GM23338 (cell line): ENCODE measurements at regions not wholly inside any gene's neighbourhood (a gene's known extent, or its start where the extent isn't known, plus 50 kb on each side); places are given as distances from the start of the nearest gene placed in this dataset.

Experiments used
- ATAC-seq: fragments of 200-7000 bp; cut with Tn5 transposase; 3 replicates; pipeline ENCODE4 v1.9.1; 2020
- DNase-seq: peaks from one replicate; pipeline ENCODE4 v3.0.0-alpha.2; 2015; ENCODE audit warnings: low spot score
- H2AFZ ChIP-seq: fragments of 200-600 bp; sonication (generic); 2 replicates; pipeline ENCODE4 v1.8.0; 2016; ENCODE audit warnings: antibody characterized with exemption, mild to moderate bottlenecking, moderate library complexity
- H3F3A ChIP-seq: fragments of 200-600 bp; sonication (generic); replicated peaks from 2 replicates; pipeline ENCODE4 v1.8.0; 2017; ENCODE audit warnings: antibody characterized with exemption, mixed run types, low read depth
- H3K27ac ChIP-seq: fragments of 200-600 bp; sonication (generic); 2 replicates; pipeline ENCODE4 v1.6.1; 2016; ENCODE audit warnings: low read depth
- H3K27me3 ChIP-seq: fragments of 200-600 bp; sonication (generic); 2 replicates; pipeline ENCODE4 v1.8.0; 2016; ENCODE audit warnings: mild to moderate bottlenecking, mixed run types, moderate library complexity; ENCODE audit not compliant: insufficient read depth
- H3K36me3 ChIP-seq: fragments of 200-600 bp; sonication (generic); 2 replicates; pipeline ENCODE4 v1.8.0; 2016; ENCODE audit warnings: mild to moderate bottlenecking; ENCODE audit not compliant: insufficient read depth
- H3K4me1 ChIP-seq: fragments of 200-600 bp; sonication (generic); 2 replicates; pipeline ENCODE4 v1.8.0; 2016; ENCODE audit warnings: mild to moderate bottlenecking, moderate library complexity; ENCODE audit not compliant: insufficient read depth
- H3K4me2 ChIP-seq: fragments of 200-600 bp; sonication (generic); 2 replicates; pipeline ENCODE4 v1.7.1; 2017; ENCODE audit warnings: mixed run types
- H3K4me3 ChIP-seq: fragments of 200-600 bp; sonication (generic); 2 replicates; pipeline ENCODE4 v1.6.1; 2016; ENCODE audit warnings: mixed run types
- H3K79me2 ChIP-seq: fragments of 200-600 bp; sonication (generic); replicated peaks from 2 replicates; pipeline ENCODE4 v1.8.0; 2017; ENCODE audit warnings: mild to moderate bottlenecking; ENCODE audit not compliant: insufficient read depth
- H3K9me2 ChIP-seq: fragments of 200-600 bp; sonication (generic); 2 replicates; pipeline ENCODE4 v1.8.0; 2017; ENCODE audit not compliant: insufficient read depth
- H4K20me1 ChIP-seq: fragments of 200-600 bp; sonication (generic); replicated peaks from 2 replicates; pipeline ENCODE4 v1.8.0; 2017; ENCODE audit warnings: mild to moderate bottlenecking; ENCODE audit not compliant: insufficient read depth
- H3K27ac Mint-ChIP-seq: 2 replicates; pipeline ENCODE4 v1.8.0; 2020; ENCODE audit warnings: inconsistent platforms, mild to moderate bottlenecking, moderate library complexity, mixed read lengths
- H3K27me3 Mint-ChIP-seq: 3 replicates; pipeline ENCODE4 v1.8.0; 2022; ENCODE audit warnings: low read depth, mild to moderate bottlenecking, moderate library complexity, mixed read lengths, inconsistent platforms; ENCODE audit not compliant: insufficient read depth, poor library complexity
- H3K36me3 Mint-ChIP-seq: 3 replicates; pipeline ENCODE4 v1.8.0; 2021; ENCODE audit warnings: low read depth, mild to moderate bottlenecking, inconsistent platforms, moderate library complexity, mixed read lengths
- H3K4me1 Mint-ChIP-seq: 3 replicates; pipeline ENCODE4 v1.8.0; 2020; ENCODE audit warnings: mild to moderate bottlenecking, inconsistent platforms, mixed read lengths
- H3K4me3 Mint-ChIP-seq: 3 replicates; pipeline ENCODE4 v1.8.0; 2021; ENCODE audit warnings: moderate library complexity, mild to moderate bottlenecking, inconsistent platforms, mixed read lengths
- H3K9me3 Mint-ChIP-seq: 3 replicates; pipeline ENCODE4 v1.8.0; 2020; ENCODE audit warnings: moderate library complexity, mild to moderate bottlenecking, inconsistent platforms, mixed read lengths
- CREB1 ChIP-seq: fragments of 250-450 bp; sonication (Bioruptor Pico); IDR thresholded peaks from 2 replicates; pipeline ENCODE4 v1.5.0; 2020; ENCODE audit warnings: low read depth, mild to moderate bottlenecking, moderate library complexity
- EZH2phosphoT487 ChIP-seq: fragments of 200-600 bp; sonication (generic); IDR thresholded peaks from one replicate; pipeline ENCODE4 v1.8.1; 2018; ENCODE audit warnings: antibody characterized with exemption; ENCODE audit not compliant: unreplicated experiment
- JUNB ChIP-seq: IDR thresholded peaks from one replicate; pipeline ENCODE4 v1.6.1; 2016; ENCODE audit warnings: antibody characterized with exemption; ENCODE audit not compliant: unreplicated experiment
- NANOG ChIP-seq: IDR thresholded peaks from 2 replicates; pipeline ENCODE4 v1.6.1; 2016; ENCODE audit warnings: antibody characterized with exemption, borderline replicate concordance
- POLR2AphosphoS5 ChIP-seq: IDR thresholded peaks from 2 replicates; pipeline ENCODE4 v1.6.1; 2016; ENCODE audit warnings: antibody characterized with exemption, low read depth
- STAT1 ChIP-seq: IDR thresholded peaks from one replicate; pipeline ENCODE4 v1.6.1; 2016; ENCODE audit warnings: antibody characterized with exemption; ENCODE audit not compliant: unreplicated experiment
- ZNF114 ChIP-seq: fragments of 250-450 bp; sonication (Bioruptor Pico); IDR thresholded peaks from 2 replicates; pipeline ENCODE4 v1.5.0; 2020; ENCODE audit warnings: mild to moderate bottlenecking, moderate library complexity
- ZNF331 ChIP-seq: fragments of 250-450 bp; sonication (Bioruptor Pico); IDR thresholded peaks from 2 replicates; pipeline ENCODE4 v1.5.0; 2020; ENCODE audit warnings: low read depth, mild to moderate bottlenecking, moderate library complexity
- TF ChIP-seq, protein P1 (sequence below): IDR thresholded peaks from one replicate; pipeline ENCODE4 v1.6.1; 2018; ENCODE audit warnings: antibody characterized with exemption; ENCODE audit not compliant: unreplicated experiment
- TF ChIP-seq, protein P2 (sequence below): IDR thresholded peaks from 2 replicates; pipeline ENCODE4 v1.6.1; 2016; ENCODE audit warnings: antibody characterized with exemption
- TF ChIP-seq, protein P3 (sequence below): fragments of 250-450 bp; sonication (Bioruptor Pico); IDR thresholded peaks from 2 replicates; pipeline ENCODE4 v1.5.0; 2020; ENCODE audit warnings: mild to moderate bottlenecking, moderate library complexity
- TF ChIP-seq, protein P4 (sequence below), 2 experiments: fragments of 200-600 bp in 1 of 2; sonication (generic) in 1 of 2; conservative IDR thresholded peaks; 2 replicates each; pipeline versions ENCODE4 v1.5.1 to v1.6.1; 2016 to 2017; ENCODE audit warnings: antibody characterized with exemption in 2 of 2, low read depth in 2 of 2, mild to moderate bottlenecking in 2 of 2, moderate library complexity in 1 of 2

DNA sequence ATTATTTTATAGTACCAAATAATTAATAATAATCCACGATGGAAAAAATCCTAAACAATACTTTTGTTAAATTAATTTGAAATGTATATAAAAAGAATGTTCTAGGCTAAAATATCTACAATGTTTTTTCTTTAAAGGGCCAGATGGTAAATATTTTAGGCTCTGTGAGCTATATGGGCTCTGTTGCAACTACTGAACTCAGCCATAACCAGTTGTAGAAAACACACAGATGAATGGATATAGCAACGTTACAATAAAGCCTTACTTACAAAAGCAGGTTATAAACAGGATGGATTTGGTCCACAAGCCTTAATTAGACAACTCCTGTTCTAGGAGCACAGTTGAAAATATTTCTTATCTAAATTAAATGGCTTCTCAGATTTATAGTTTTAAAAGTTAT lies 245.2 kb downstream of the KCNC2 start:
- no peaks in the 10 kb centered on the region for H3K36me3 ChIP-seq
- no peaks in the 10 kb centered on the region for H3K9me3 Mint-ChIP-seq
- no peak overlapping the region for H3K27ac ChIP-seq
- no peaks in the 10 kb centered on the region for H3K79me2 ChIP-seq
- no peaks in the 10 kb centered on the region for H3K4me1 Mint-ChIP-seq
- no peaks in the 10 kb centered on the region for H3K27me3 Mint-ChIP-seq
- H3K4me3 ChIP-seq: no peak overlapping the region
- H3K4me2 ChIP-seq: no peak overlapping the region
- no peaks in the 10 kb centered on the region for H3K4me1 ChIP-seq
- no peaks in the 10 kb centered on the region for H3F3A ChIP-seq
- no peak overlapping the region for H3K4me3 Mint-ChIP-seq
- 0 out of 2 replicates have a peak, but pooled peaks cover 4% of the 10 kb centered on the region for H3K9me2 ChIP-seq
- DNase-seq: no peak
- no peak overlapping the region for H3K27ac Mint-ChIP-seq
- H2AFZ ChIP-seq: no peak overlapping the region
- TF ChIP-seq EZH2phosphoT487: no peak
- TF ChIP-seq ZNF114 (CRISPR knock-in tag): no peak
- no peak for TF ChIP-seq CREB1 (CRISPR knock-in tag)
- no peak for TF ChIP-seq JUNB
- TF ChIP-seq, protein P1, sequence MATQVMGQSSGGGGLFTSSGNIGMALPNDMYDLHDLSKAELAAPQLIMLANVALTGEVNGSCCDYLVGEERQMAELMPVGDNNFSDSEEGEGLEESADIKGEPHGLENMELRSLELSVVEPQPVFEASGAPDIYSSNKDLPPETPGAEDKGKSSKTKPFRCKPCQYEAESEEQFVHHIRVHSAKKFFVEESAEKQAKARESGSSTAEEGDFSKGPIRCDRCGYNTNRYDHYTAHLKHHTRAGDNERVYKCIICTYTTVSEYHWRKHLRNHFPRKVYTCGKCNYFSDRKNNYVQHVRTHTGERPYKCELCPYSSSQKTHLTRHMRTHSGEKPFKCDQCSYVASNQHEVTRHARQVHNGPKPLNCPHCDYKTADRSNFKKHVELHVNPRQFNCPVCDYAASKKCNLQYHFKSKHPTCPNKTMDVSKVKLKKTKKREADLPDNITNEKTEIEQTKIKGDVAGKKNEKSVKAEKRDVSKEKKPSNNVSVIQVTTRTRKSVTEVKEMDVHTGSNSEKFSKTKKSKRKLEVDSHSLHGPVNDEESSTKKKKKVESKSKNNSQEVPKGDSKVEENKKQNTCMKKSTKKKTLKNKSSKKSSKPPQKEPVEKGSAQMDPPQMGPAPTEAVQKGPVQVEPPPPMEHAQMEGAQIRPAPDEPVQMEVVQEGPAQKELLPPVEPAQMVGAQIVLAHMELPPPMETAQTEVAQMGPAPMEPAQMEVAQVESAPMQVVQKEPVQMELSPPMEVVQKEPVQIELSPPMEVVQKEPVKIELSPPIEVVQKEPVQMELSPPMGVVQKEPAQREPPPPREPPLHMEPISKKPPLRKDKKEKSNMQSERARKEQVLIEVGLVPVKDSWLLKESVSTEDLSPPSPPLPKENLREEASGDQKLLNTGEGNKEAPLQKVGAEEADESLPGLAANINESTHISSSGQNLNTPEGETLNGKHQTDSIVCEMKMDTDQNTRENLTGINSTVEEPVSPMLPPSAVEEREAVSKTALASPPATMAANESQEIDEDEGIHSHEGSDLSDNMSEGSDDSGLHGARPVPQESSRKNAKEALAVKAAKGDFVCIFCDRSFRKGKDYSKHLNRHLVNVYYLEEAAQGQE: no peak
- TF ChIP-seq, protein P2, sequence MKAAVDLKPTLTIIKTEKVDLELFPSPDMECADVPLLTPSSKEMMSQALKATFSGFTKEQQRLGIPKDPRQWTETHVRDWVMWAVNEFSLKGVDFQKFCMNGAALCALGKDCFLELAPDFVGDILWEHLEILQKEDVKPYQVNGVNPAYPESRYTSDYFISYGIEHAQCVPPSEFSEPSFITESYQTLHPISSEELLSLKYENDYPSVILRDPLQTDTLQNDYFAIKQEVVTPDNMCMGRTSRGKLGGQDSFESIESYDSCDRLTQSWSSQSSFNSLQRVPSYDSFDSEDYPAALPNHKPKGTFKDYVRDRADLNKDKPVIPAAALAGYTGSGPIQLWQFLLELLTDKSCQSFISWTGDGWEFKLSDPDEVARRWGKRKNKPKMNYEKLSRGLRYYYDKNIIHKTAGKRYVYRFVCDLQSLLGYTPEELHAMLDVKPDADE: no peak
- TF ChIP-seq POLR2AphosphoS5: no peak
- TF ChIP-seq, protein P3, sequence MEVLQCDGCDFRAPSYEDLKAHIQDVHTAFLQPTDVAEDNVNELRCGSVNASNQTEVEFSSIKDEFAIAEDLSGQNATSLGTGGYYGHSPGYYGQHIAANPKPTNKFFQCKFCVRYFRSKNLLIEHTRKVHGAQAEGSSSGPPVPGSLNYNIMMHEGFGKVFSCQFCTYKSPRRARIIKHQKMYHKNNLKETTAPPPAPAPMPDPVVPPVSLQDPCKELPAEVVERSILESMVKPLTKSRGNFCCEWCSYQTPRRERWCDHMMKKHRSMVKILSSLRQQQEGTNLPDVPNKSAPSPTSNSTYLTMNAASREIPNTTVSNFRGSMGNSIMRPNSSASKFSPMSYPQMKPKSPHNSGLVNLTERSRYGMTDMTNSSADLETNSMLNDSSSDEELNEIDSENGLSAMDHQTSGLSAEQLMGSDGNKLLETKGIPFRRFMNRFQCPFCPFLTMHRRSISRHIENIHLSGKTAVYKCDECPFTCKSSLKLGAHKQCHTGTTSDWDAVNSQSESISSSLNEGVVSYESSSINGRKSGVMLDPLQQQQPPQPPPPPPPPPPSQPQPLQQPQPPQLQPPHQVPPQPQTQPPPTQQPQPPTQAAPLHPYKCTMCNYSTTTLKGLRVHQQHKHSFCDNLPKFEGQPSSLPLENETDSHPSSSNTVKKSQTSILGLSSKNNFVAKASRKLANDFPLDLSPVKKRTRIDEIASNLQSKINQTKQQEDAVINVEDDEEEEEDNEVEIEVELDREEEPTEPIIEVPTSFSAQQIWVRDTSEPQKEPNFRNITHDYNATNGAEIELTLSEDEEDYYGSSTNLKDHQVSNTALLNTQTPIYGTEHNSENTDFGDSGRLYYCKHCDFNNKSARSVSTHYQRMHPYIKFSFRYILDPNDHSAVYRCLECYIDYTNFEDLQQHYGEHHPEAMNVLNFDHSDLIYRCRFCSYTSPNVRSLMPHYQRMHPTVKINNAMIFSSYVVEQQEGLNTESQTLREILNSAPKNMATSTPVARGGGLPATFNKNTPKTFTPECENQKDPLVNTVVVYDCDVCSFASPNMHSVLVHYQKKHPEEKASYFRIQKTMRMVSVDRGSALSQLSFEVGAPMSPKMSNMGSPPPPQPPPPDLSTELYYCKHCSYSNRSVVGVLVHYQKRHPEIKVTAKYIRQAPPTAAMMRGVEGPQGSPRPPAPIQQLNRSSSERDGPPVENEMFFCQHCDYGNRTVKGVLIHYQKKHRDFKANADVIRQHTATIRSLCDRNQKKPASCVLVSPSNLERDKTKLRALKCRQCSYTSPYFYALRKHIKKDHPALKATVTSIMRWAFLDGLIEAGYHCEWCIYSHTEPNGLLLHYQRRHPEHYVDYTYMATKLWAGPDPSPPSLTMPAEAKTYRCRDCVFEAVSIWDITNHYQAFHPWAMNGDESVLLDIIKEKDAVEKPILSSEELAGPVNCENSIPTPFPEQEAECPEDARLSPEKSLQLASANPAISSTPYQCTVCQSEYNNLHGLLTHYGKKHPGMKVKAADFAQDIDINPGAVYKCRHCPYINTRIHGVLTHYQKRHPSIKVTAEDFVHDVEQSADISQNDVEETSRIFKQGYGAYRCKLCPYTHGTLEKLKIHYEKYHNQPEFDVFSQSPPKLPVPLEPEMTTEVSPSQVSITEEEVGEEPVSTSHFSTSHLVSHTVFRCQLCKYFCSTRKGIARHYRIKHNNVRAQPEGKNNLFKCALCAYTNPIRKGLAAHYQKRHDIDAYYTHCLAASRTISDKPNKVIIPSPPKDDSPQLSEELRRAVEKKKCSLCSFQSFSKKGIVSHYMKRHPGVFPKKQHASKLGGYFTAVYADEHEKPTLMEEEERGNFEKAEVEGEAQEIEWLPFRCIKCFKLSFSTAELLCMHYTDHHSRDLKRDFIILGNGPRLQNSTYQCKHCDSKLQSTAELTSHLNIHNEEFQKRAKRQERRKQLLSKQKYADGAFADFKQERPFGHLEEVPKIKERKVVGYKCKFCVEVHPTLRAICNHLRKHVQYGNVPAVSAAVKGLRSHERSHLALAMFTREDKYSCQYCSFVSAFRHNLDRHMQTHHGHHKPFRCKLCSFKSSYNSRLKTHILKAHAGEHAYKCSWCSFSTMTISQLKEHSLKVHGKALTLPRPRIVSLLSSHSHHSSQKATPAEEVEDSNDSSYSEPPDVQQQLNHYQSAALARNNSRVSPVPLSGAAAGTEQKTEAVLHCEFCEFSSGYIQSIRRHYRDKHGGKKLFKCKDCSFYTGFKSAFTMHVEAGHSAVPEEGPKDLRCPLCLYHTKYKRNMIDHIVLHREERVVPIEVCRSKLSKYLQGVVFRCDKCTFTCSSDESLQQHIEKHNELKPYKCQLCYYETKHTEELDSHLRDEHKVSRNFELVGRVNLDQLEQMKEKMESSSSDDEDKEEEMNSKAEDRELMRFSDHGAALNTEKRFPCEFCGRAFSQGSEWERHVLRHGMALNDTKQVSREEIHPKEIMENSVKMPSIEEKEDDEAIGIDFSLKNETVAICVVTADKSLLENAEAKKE: no peak
- no peak for TF ChIP-seq NANOG
- TF ChIP-seq STAT1: no peak
- TF ChIP-seq, protein P4, sequence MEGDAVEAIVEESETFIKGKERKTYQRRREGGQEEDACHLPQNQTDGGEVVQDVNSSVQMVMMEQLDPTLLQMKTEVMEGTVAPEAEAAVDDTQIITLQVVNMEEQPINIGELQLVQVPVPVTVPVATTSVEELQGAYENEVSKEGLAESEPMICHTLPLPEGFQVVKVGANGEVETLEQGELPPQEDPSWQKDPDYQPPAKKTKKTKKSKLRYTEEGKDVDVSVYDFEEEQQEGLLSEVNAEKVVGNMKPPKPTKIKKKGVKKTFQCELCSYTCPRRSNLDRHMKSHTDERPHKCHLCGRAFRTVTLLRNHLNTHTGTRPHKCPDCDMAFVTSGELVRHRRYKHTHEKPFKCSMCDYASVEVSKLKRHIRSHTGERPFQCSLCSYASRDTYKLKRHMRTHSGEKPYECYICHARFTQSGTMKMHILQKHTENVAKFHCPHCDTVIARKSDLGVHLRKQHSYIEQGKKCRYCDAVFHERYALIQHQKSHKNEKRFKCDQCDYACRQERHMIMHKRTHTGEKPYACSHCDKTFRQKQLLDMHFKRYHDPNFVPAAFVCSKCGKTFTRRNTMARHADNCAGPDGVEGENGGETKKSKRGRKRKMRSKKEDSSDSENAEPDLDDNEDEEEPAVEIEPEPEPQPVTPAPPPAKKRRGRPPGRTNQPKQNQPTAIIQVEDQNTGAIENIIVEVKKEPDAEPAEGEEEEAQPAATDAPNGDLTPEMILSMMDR (conservative IDR thresholded peaks at IDR 0.05; ENCODE audit: low read depth in 2 of 2): no peak
- no peak for TF ChIP-seq ZNF331 (CRISPR knock-in tag)
- no peaks in the 10 kb centered on the region for H3K36me3 Mint-ChIP-seq
- no peaks in the 10 kb centered on the region for H4K20me1 ChIP-seq
- no peaks in the 10 kb centered on the region for H3K27me3 ChIP-seq
- ATAC-seq: no peak
